H1 (cell line): ENCODE measurements at regions not wholly inside any gene's neighbourhood (a gene's known extent, or its start where the extent isn't known, plus 50 kb on each side); places are given as distances from the start of the nearest gene placed in this dataset.

Experiments
- BCL11A ChIP-seq, 2 experiments: IDR thresholded peaks; one replicate each; pipeline ENCODE4 v1.6.1; 2011; ENCODE audit warnings: low read depth in 2 of 2, low read length in 2 of 2, mild to moderate bottlenecking in 2 of 2
- CHD7 ChIP-seq: fragments of 300-600 bp; sonication (generic); IDR thresholded peaks from 2 replicates; pipeline ENCODE4 v1.7.1; 2012; ENCODE audit warnings: low read length, moderate library complexity, mild to moderate bottlenecking, inconsistent platforms; ENCODE audit not compliant: insufficient replicate concordance
- HDAC6 ChIP-seq: IDR thresholded peaks from one replicate; pipeline ENCODE4 v1.7.1; 2012; ENCODE audit warnings: low read depth, mild to moderate bottlenecking, inconsistent platforms, low read length, moderate library complexity
- JUN ChIP-seq: IDR thresholded peaks from 2 replicates; pipeline ENCODE4 v1.6.1; 2011; ENCODE audit warnings: low read depth, mild to moderate bottlenecking, improper control_type of control experiment, low read length
- KDM4A ChIP-seq: IDR thresholded peaks from one replicate; pipeline ENCODE4 v1.7.1; 2012; ENCODE audit warnings: low read depth, mild to moderate bottlenecking, moderate library complexity, low read length, inconsistent platforms; ENCODE audit not compliant: severe bottlenecking
- POLR2A ChIP-seq, 2 experiments: IDR thresholded peaks; 1 replicate in 1 of 2; 2 replicates in 1 of 2; pipeline ENCODE4 v1.6.1; 2011; ENCODE audit warnings: low read depth in 2 of 2, low read length in 2 of 2, mild to moderate bottlenecking in 2 of 2; ENCODE audit errors: control extremely low read depth in 1 of 2
- RXRA ChIP-seq: IDR thresholded peaks from 2 replicates; pipeline ENCODE4 v1.6.1; 2011; ENCODE audit warnings: low read depth, mild to moderate bottlenecking, low read length, moderate library complexity; ENCODE audit not compliant: insufficient read depth
- SP2 ChIP-seq: IDR thresholded peaks from 2 replicates; pipeline ENCODE4 v1.6.1; 2012; ENCODE audit warnings: mild to moderate bottlenecking, low read length, inconsistent platforms

- TF ChIP-seq CHD7 = no peak
- TF ChIP-seq JUN = no peak
- no peak for TF ChIP-seq SP2
- TF ChIP-seq KDM4A = no peak
- TF ChIP-seq BCL11A (IDR thresholded peaks at IDR 0.05; ENCODE audit: low read depth in 2 of 2, low read length in 2 of 2) = no peak
- TF ChIP-seq HDAC6 = no peak
- TF ChIP-seq POLR2A (IDR thresholded peaks at IDR 0.05; ENCODE audit: control extremely low read depth in 1 of 2, low read depth in 2 of 2, low read length in 2 of 2) = no peak
- no peak for TF ChIP-seq RXRA
Measured at GRCh38 chr7:54955296-54955695, 63.5 kb upstream of the EGFR start (continued).
